ENCODE measurements at regions not wholly inside any gene's neighbourhood (a gene's known extent, or its start where the extent isn't known, plus 50 kb on each side); places are given as distances from the start of the nearest gene placed in this dataset.
A peak's percentile ranks its signal among the peaks of the same experiment; 100 is the strongest.
"Not testable (repeated sequence)": the region's sequence is repeated elsewhere in the genome, so short reads cannot be mapped to it uniquely, and the experiment has no call there.

- no peak for TF ChIP-seq POLR2AphosphoS5 (IDR thresholded peaks at IDR 0.05)
- TF ChIP-seq CTCF (IDR thresholded peaks at IDR 0.05), result peak; percentile 24 to 37 (median 36)
- no peak for TF ChIP-seq EP300 (IDR thresholded peaks at IDR 0.05; ENCODE audit: low read depth)
- no peaks in the 10 kb centered on the region for H3K27me3 ChIP-seq
- no peak for DNase-seq
- H3K4me1 ChIP-seq, result peaks cover 0 to 7% (median 0%) of the 10 kb centered on the region in 4 donors
- in situ Hi-C loops (cut with MboI; ENCODE audit: low pct_ligation_motif_present in 1 of 4, low pct_unique_long_range_greater_than_20kb in 1 of 4, low sequenced_read_pairs in 3 of 4) (loop anchor here in 1 of 4 donors (25.0 kb wide), 1 partner anchor 151 kb away; no protein-coding TSS in a partner anchor), intact Hi-C loops (cut with DNase I; ENCODE audit: low total_unique reads) (no loop called here)
- H3K27ac ChIP-seq, result peak overlapping the region; percentile 31 to 42 (median 38)
- no peak overlapping the region for H3K4me3 ChIP-seq
- WGBS, 2 donors (ENCODE audit: low coverage in 1 of 2), result 46 to 49% methylated on average over 6 to 10 of the region's 10 CpGs
- H3K36me3 ChIP-seq, result no peaks in the 10 kb centered on the region
- no peaks in the 10 kb centered on the region for H3K9me3 ChIP-seq
Observed at GRCh38 chr9:96061293-96061987, 185.9 kb downstream of the ERCC6L2 start.

GRCh38 chr9:96058218-96058617 is 182.7 kb downstream of the ERCC6L2 start:
- no peak overlapping the region for H3K27ac ChIP-seq
- peaks cover 0 to 7% (median 0%) of the 10 kb centered on the region in 4 donors for H3K4me1 ChIP-seq
- H3K4me3 ChIP-seq, result no peak overlapping the region
- H3K9me3 ChIP-seq, result no peaks in the 10 kb centered on the region
- TF ChIP-seq POLR2A (IDR thresholded peaks at IDR 0.05), result no peak
- no peak for TF ChIP-seq EP300 (IDR thresholded peaks at IDR 0.05; ENCODE audit: low read depth)
- no peak for TF ChIP-seq CTCF (IDR thresholded peaks at IDR 0.05)
- no peak for TF ChIP-seq POLR2AphosphoS5 (IDR thresholded peaks at IDR 0.05)
- intact Hi-C loops (cut with DNase I; ENCODE audit: low total_unique reads) (no loop called here), in situ Hi-C loops (cut with MboI; ENCODE audit: low pct_ligation_motif_present in 1 of 4, low pct_unique_long_range_greater_than_20kb in 1 of 4, low sequenced_read_pairs in 3 of 4) (loop anchor here in 1 of 4 donors (25.0 kb wide), 1 partner anchor 154 kb away; no protein-coding TSS in a partner anchor)
- H3K36me3 ChIP-seq, result no peaks in the 10 kb centered on the region
- 91 to 93% methylated on average over 2 of the region's 2 CpGs for WGBS, 2 donors (ENCODE audit: low coverage in 1 of 2)
- no peaks in the 10 kb centered on the region for H3K27me3 ChIP-seq
- no peak for DNase-seq

GRCh38 chr9:96057155-96057554 is 181.7 kb downstream of the ERCC6L2 start:
- intact Hi-C loops (cut with DNase I; ENCODE audit: low total_unique reads), result no loop called here
- WGBS, 2 donors (ENCODE audit: low coverage in 1 of 2), result 100% methylated on average over 1 of the region's 1 CpG; no CpG with 5 or more reads in 1 of the 2 donors
- no peak for DNase-seq
- H3K4me1 ChIP-seq, result peaks cover 0 to 7% (median 0%) of the 10 kb centered on the region in 4 donors
- no peaks in the 10 kb centered on the region for H3K36me3 ChIP-seq
- no peaks in the 10 kb centered on the region for H3K27me3 ChIP-seq
- TF ChIP-seq EP300 (IDR thresholded peaks at IDR 0.05; ENCODE audit: low read depth), result no peak
- no peak for TF ChIP-seq POLR2A (IDR thresholded peaks at IDR 0.05)
- no peak for TF ChIP-seq CTCF (IDR thresholded peaks at IDR 0.05)
- TF ChIP-seq POLR2AphosphoS5 (IDR thresholded peaks at IDR 0.05), result no peak
- H3K4me3 ChIP-seq, result no peak overlapping the region
- H3K9me3 ChIP-seq, result no peaks in the 10 kb centered on the region
- H3K27ac ChIP-seq, result no peak overlapping the region
- in situ Hi-C loops (cut with MboI; ENCODE audit: low pct_ligation_motif_present in 1 of 4, low pct_unique_long_range_greater_than_20kb in 1 of 4, low sequenced_read_pairs in 3 of 4), result loop anchor here in 1 of 4 donors (25.0 kb wide), 1 partner anchor 155 kb away; no protein-coding TSS in a partner anchor

- Histone ChIP-seq H3K4me3 (no peak overlapping the region), H3K27me3 (no peaks in the 10 kb centered on the region), H3K4me1 (peaks cover 0 to 4% (median 0%) of the 10 kb centered on the region in 4 donors), H3K27ac (no peak overlapping the region), H3K36me3 (no peaks in the 10 kb centered on the region), H3K9me3 (no peaks in the 10 kb centered on the region)
- 79% methylated on average over 5 of the region's 5 CpGs; no CpG with 5 or more reads in 1 of the 2 donors for WGBS, 2 donors (ENCODE audit: low coverage in 1 of 2)
- no peak for DNase-seq
- TF ChIP-seq CTCF (IDR thresholded peaks at IDR 0.05) (no peak), EP300 (IDR thresholded peaks at IDR 0.05; ENCODE audit: low read depth) (no peak), POLR2AphosphoS5 (IDR thresholded peaks at IDR 0.05) (no peak), POLR2A (IDR thresholded peaks at IDR 0.05) (no peak)
- in situ Hi-C loops (cut with MboI; ENCODE audit: low pct_ligation_motif_present in 1 of 4, low pct_unique_long_range_greater_than_20kb in 1 of 4, low sequenced_read_pairs in 3 of 4), result loop anchor here in 1 of 4 donors (25.0 kb wide), 1 partner anchor 156 kb away; no protein-coding TSS in a partner anchor
- intact Hi-C loops (cut with DNase I; ENCODE audit: low total_unique reads), result no loop called here
Observed at GRCh38 chr9:96056226-96056625, 180.7 kb downstream of the ERCC6L2 start.

GRCh38 chr9:96054248-96054647 is 178.8 kb downstream of the ERCC6L2 start:
- H3K4me3 ChIP-seq; H3K9me3 ChIP-seq; H3K4me1 ChIP-seq; H3K36me3 ChIP-seq; H3K27me3 ChIP-seq; H3K27ac ChIP-seq; DNase-seq; intact Hi-C loops (cut with DNase I; ENCODE audit: low total_unique reads): not testable (repeated sequence)
- 89 to 92% methylated on average over 3 to 5 of the region's 5 CpGs for WGBS, 2 donors (ENCODE audit: low coverage in 1 of 2)
- in situ Hi-C loops (cut with MboI; ENCODE audit: low pct_ligation_motif_present in 1 of 4, low pct_unique_long_range_greater_than_20kb in 1 of 4, low sequenced_read_pairs in 3 of 4), result loop anchor here in 1 of 4 donors (25.0 kb wide), 1 partner anchor 158 kb away; no protein-coding TSS in a partner anchor
